Breast epithelium (tissue), 3 donors: ENCODE measurements at regions not wholly inside any gene's neighbourhood (a gene's known extent, or its start where the extent isn't known, plus 50 kb on each side); places are given as distances from the start of the nearest gene placed in this dataset.
"Not testable (repeated sequence)": the region's sequence is repeated elsewhere in the genome, so short reads cannot be mapped to it uniquely, and the experiment has no call there.

Experiments used
- POLR2AphosphoS5 ChIP-seq, 3 donors: sonication (generic); formaldehyde crosslinking; IDR thresholded peaks; one replicate each; pipeline ENCODE4 v1.6.1; 2017; ENCODE audit warnings: antibody characterized with exemption in 3 of 3
- TF ChIP-seq, protein P1 (sequence below), 3 donors: fragments of 450-650 bp; IDR thresholded peaks; one replicate each; pipeline ENCODE4 v1.5.1; 2016 to 2017; ENCODE audit warnings: antibody characterized with exemption in 3 of 3, mild to moderate bottlenecking in 3 of 3, moderate library complexity in 3 of 3

DNA sequence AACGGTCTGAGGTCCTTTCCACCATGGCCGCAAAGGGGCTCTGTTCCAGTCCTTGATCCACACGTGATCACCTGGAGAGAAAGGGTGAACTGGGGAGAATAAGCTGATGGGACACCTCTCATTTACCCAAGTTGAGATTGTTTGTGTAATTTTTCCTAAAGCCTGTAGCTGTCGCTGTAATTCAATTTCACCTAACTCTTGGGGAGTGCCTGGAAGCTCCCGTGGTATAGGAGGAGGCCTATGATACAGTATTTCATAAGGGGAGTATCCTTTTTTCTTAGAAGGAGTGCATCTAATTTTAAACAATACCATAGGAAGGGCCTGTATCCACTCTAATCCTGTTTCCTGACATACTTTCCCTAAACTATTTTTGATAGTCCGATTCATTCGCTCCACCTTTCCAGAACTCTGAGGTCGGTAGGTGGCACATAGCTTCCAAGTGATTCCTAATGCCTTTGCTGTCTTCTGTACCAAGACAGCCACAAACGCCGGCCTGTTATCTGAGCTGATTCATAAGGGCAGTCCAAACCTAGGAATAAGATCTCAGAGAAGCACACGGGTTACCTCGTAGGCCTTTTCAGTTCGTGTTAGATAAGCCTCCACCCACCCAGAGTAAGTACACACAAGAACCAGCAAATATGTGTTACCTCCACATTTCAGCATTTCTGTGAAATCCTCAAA lies 78.9 kb upstream of the VEPH1 start:
- TF ChIP-seq, protein P1, sequence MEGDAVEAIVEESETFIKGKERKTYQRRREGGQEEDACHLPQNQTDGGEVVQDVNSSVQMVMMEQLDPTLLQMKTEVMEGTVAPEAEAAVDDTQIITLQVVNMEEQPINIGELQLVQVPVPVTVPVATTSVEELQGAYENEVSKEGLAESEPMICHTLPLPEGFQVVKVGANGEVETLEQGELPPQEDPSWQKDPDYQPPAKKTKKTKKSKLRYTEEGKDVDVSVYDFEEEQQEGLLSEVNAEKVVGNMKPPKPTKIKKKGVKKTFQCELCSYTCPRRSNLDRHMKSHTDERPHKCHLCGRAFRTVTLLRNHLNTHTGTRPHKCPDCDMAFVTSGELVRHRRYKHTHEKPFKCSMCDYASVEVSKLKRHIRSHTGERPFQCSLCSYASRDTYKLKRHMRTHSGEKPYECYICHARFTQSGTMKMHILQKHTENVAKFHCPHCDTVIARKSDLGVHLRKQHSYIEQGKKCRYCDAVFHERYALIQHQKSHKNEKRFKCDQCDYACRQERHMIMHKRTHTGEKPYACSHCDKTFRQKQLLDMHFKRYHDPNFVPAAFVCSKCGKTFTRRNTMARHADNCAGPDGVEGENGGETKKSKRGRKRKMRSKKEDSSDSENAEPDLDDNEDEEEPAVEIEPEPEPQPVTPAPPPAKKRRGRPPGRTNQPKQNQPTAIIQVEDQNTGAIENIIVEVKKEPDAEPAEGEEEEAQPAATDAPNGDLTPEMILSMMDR (IDR thresholded peaks at IDR 0.05) = not testable (repeated sequence)
- not testable (repeated sequence) for TF ChIP-seq POLR2AphosphoS5 (IDR thresholded peaks at IDR 0.05)
